GM19455 (cell line): ENCODE measurements at regions not wholly inside any gene's neighbourhood (a gene's known extent, or its start where the extent isn't known, plus 50 kb on each side); places are given as distances from the start of the nearest gene placed in this dataset.
"Not testable (repeated sequence)": the region's sequence is repeated elsewhere in the genome, so short reads cannot be mapped to it uniquely, and the experiment has no call there.

Experiments
- ATAC-seq: cut with Tn5 transposase; IDR thresholded peaks from one replicate; pipeline ENCODE4 v1.9.1; 2021; ENCODE audit not compliant: unreplicated experiment

GRCh38 chr4:120636120-120636630 lies 286.4 kb downstream of the PRDM5 start:
- no peak for ATAC-seq

DNA sequence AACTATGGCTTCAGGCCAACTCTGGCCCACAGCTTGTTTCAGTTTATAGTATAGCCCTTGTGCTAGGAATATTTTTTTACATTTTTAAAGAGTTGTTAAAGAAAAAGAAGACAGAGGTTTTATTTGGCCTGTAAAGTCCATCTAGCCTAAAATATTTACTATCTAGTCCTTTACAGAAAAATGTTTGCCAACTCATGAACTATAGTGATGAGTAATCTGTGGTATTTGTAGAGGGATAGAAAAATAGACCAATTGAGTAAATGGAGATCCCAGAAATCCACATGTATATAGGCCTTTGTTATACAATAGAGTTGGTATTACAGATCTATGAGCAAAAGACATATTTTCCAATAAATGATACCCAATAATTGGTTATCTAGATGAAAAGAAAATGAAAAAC lies 288.7 kb downstream of the PRDM5 start:
- ATAC-seq = no peak

GRCh38 chr4:120630427-120630826 lies 292.1 kb downstream of the PRDM5 start:
- no peak for ATAC-seq

DNA sequence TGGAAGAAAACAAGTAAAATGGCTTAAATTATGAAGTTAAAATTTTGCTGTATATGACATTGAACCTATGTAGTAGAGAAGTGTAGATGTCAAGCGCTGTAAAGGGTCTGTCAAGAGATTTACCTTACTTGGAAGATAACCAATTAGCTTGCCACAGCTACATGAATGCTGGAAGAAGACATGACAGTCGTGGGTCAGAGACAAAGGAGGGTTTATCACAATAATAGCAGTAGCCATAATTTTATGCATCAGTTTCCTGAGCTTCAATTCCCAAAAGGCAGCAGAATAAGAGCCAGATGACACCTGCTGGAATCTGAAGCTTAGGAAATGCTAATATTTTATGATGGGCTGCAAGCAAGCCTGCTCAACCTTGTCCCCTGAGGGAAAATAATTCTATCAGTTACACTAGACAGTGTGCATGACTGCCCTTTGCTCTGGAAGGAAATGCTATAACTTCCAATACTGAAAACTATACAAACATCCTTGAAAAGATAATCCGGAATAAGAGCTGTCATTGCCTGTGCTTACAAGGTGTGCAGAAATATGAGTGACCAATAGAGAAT lies 292.9 kb downstream of the PRDM5 start:
- no peak for ATAC-seq

- ATAC-seq = no peak
Measured at GRCh38 chr4:120622601-120623000, 299.9 kb downstream of the PRDM5 start.

DNA sequence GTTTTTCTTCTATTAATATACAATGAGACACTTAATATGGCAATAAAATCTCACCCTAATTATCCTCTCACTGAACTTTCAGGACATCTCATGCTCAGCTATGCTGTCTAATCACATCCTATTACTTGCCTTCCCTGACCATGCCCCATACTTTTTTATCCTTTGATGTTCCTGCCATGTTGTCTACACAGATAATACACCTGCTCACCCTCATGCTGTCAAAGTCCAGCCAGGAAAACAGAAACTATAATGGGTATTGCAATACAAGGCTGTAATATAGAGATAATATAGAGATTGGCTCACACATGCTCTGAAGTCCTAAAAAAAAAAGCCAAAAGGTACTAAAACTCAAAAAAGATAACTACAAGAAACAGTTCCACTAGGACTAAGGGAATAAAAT lies 305.4 kb downstream of the PRDM5 start:
- no peak for ATAC-seq

- no peak for ATAC-seq
Measured at GRCh38 chr4:120616041-120616440, 306.5 kb downstream of the PRDM5 start.

- no peak for ATAC-seq
Measured at GRCh38 chr4:120613778-120614177, 308.7 kb downstream of the PRDM5 start.

- ATAC-seq = no peak
Measured at GRCh38 chr4:120611092-120611491, 311.4 kb downstream of the PRDM5 start.

- no peak for ATAC-seq
Measured at GRCh38 chr4:120591038-120591437, 331.5 kb downstream of the PRDM5 start.

- no peak for ATAC-seq
Measured at GRCh38 chr4:120589787-120590186, 332.7 kb downstream of the PRDM5 start.

DNA sequence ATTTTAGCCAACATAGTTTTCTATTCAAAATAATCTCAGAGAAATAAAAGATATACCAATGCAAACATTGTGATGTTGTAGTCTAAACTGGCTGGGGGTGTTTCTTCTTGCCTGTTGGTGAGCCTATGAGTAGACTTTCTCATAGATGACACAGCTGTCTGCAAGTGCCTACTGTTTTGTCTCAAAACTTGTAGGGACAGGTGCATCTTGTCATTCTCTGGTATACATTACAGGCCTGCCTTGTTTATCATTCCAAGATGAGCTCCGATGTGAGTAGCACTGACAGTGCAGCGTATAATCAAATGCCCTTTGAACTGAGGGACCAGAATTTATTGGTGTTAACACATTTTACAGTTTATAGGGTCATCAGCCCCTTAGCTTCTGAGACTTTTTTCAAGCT lies 353.8 kb downstream of the PRDM5 start:
- no peak for ATAC-seq

- no peak for ATAC-seq
Measured at GRCh38 chr4:120561648-120562047, 360.9 kb downstream of the PRDM5 start.

DNA sequence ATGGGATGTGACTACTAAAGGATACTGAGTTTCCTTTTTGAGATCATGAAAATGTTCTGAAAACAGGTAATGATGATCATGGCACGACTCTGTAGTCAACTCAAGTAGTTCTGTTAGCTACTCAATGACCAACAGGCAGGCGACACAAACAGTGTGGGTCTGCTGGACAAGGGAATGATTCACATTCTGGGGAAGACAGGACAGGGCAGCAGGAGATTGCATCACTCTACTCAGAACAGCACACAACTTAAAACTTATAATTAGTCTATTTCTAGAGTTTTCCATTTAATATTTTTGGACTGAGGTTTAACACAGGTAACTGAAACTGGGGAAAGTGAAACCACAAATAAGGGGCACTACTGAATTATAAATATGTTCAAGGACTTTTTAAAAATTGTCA lies 365.2 kb downstream of the PRDM5 start:
- ATAC-seq = no peak

DNA sequence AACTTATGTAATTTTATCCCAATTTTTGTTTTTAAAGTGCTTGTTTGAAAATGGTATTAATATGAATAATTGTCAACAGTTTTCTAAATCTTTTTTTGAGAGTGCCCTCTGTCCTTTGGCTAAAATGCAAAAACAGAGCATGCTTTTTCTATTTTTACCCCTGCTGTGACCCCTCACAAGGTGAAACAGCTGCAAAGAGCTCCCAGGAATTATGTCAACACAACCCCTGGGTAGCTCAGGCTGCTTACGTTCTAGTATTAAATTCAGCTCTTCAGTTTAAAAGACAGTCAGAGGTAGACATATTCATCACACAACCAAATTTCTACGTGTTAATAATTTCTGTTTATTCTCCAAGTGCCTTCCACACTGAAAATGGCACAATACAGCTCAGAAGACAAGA lies 367.5 kb downstream of the PRDM5 start:
- ATAC-seq = no peak

GRCh38 chr4:120554086-120554485 lies 368.4 kb downstream of the PRDM5 start:
- ATAC-seq = no peak

- not testable (repeated sequence) for ATAC-seq
Measured at GRCh38 chr4:120550624-120551220, 371.8 kb downstream of the PRDM5 start.

DNA sequence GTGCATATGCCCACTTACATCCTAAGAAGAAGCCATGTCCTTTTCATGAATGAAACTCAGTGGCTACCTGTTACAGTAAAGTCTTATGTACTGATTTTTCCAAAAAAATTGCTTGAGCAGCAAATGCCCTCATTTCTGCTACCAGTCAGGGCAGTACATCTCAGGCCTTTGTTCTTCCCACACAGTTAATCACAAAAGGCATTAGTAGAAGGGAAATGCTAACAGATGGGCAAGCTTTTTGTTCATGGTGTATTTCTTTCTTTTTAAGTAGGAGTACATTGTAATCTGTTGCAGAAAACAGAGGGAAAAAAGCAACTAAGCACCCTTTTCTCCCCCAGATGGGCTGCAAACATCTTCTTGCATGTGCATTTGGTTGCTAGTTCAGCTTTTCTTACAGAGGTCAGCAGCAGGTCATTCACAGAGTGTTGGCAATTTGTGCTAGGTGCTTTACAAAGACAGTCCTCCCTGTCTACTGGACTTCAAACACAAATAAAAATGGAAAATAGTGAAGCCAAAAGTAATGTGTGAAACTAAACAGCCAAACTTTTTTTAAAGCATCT lies 373.4 kb downstream of the PRDM5 start:
- ATAC-seq = no peak

- ATAC-seq = no peak
Measured at GRCh38 chr4:120545391-120545790, 377.1 kb downstream of the PRDM5 start.

DNA sequence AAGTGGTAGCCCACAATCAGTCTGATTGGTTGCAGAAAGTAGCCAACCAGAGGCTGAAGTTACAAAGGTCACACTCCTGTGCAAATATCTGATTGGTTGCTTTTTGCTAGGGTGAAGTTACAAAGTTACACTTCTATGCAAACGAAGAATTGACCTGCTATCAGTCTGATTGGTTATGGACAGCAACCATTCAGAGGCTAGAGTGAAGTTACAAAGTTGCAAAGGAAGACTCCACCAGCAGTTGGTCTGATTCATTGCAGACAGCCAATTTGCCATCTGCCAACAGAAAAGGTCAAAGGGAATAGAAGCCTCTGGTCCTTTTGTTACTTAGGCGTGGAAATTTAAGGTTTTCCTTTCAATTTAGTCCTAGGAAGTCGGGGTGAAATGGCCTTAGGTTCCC lies 377.7 kb downstream of the PRDM5 start:
- no peak for ATAC-seq

- no peak for ATAC-seq
Measured at GRCh38 chr4:120540625-120541024, 381.9 kb downstream of the PRDM5 start.

DNA sequence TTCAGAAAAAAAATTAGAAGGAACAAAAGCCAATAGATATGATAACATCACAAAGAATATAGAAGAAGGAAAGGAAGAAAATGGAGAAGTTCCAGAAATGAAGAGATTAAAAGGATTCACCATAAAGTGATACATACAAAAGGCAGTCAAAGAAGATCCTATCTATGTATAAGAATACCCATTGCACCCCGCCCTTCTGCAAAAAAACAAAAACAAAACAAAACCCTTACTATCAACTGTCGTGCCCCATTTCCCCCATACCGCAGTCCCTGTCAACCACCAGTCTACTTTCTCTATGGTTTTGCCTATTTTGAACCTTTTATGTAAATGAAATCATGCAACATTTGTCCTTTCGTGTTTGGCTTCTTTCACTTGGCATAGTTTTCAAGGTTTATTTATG lies 385.6 kb downstream of the PRDM5 start:
- ATAC-seq = no peak

DNA sequence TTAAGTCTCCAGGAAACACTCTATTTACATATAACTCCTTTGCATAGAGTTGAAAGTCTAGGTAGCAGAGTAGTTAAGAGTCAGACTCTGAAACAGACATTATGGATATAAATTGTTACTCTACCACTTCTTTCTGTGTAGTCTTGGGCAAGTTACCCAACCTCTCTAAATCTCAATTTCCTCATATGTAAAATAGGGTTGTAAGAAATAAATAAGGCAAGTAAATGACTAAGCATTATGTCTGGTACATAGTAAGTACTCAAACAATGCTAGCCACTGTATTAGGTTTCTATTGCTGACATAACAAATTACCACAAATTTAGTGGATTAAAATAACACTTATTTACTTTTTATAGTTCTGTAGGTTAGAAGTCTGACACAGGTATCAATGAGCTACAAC lies 394.1 kb downstream of the PRDM5 start:
- ATAC-seq = no peak
